H9 (cell line): ENCODE measurements at regions not wholly inside any gene's neighbourhood (a gene's known extent, or its start where the extent isn't known, plus 50 kb on each side); places are given as distances from the start of the nearest gene placed in this dataset.
"Not testable (repeated sequence)": the region's sequence is repeated elsewhere in the genome, so short reads cannot be mapped to it uniquely, and the experiment has no call there.

Source experiments
- DNase-seq: peaks from one replicate; pipeline ENCODE4 v3.0.0-alpha.2; 2017
- H2AFZ ChIP-seq: one replicate; pipeline ENCODE4 v1.6.1; 2013; ENCODE audit warnings: mild to moderate bottlenecking, low read length, control low read depth, moderate library complexity
- H2AK5ac ChIP-seq: 2 replicates; pipeline ENCODE4 v1.6.1; 2013; ENCODE audit warnings: low read length, control low read depth, mixed read lengths; ENCODE audit not compliant: insufficient read length
- H2BK120ac ChIP-seq: one replicate; pipeline ENCODE4 v1.6.1; 2013; ENCODE audit warnings: low read depth, mild to moderate bottlenecking, low read length, control low read depth, inconsistent platforms; ENCODE audit not compliant: poor library complexity, severe bottlenecking
- H2BK12ac ChIP-seq: 2 replicates; pipeline ENCODE4 v1.6.1; 2013; ENCODE audit warnings: low read length, control low read depth, mixed read lengths, low read depth; ENCODE audit not compliant: insufficient read length
- H2BK15ac ChIP-seq: 2 replicates; pipeline ENCODE4 v1.6.1; 2013; ENCODE audit warnings: low read depth, low read length, control low read depth
- H2BK20ac ChIP-seq: one replicate; pipeline ENCODE4 v1.6.1; 2013; ENCODE audit warnings: low read depth, mild to moderate bottlenecking, low read length, control low read depth, inconsistent platforms; ENCODE audit not compliant: poor library complexity, severe bottlenecking
- H2BK5ac ChIP-seq: 2 replicates; pipeline ENCODE4 v1.6.1; 2013; ENCODE audit warnings: low read length, control low read depth, mixed read lengths; ENCODE audit not compliant: insufficient read length
- H3K14ac ChIP-seq: 2 replicates; pipeline ENCODE4 v1.6.1; 2013; ENCODE audit warnings: low read length, control low read depth; ENCODE audit not compliant: insufficient read depth
- H3K18ac ChIP-seq: 2 replicates; pipeline ENCODE4 v1.6.1; 2013; ENCODE audit warnings: low read depth, mild to moderate bottlenecking, mixed read lengths, low read length, control low read depth; ENCODE audit not compliant: insufficient read length
- H3K23ac ChIP-seq: 2 replicates; pipeline ENCODE4 v1.6.1; 2013; ENCODE audit warnings: low read length, control low read depth, mixed read lengths, low read depth; ENCODE audit not compliant: insufficient read length
- H3K23me2 ChIP-seq: 2 replicates; pipeline ENCODE4 v1.6.1; 2013; ENCODE audit warnings: low read depth, mild to moderate bottlenecking, mixed read lengths, low read length, control low read depth; ENCODE audit not compliant: insufficient read length, poor library complexity, severe bottlenecking
- H3K27ac ChIP-seq: 2 replicates; pipeline ENCODE4 v1.5.1; 2013; ENCODE audit warnings: low read length, control low read depth, mixed read lengths, low read depth; ENCODE audit not compliant: insufficient read length
- H3K27me3 ChIP-seq: 2 replicates; pipeline ENCODE4 v1.6.1; 2013; ENCODE audit warnings: low read length, control low read depth, inconsistent platforms; ENCODE audit not compliant: insufficient read depth
- H3K4ac ChIP-seq: 2 replicates; pipeline ENCODE4 v1.6.1; 2013; ENCODE audit warnings: low read depth, mild to moderate bottlenecking, control low read depth, inconsistent platforms, low read length, moderate library complexity
- H3K4me1 ChIP-seq: 2 replicates; pipeline ENCODE4 v1.6.1; 2013; ENCODE audit warnings: low read length, control low read depth, inconsistent platforms; ENCODE audit not compliant: insufficient read depth
- H3K4me2 ChIP-seq: 2 replicates; pipeline ENCODE4 v1.6.1; 2013; ENCODE audit warnings: low read length, control low read depth, mixed read lengths; ENCODE audit not compliant: insufficient read length, insufficient read depth
- H3K56ac ChIP-seq: 2 replicates; pipeline ENCODE4 v1.6.1; 2013; ENCODE audit warnings: low read depth, mild to moderate bottlenecking, mixed read lengths, low read length, control low read depth; ENCODE audit not compliant: insufficient read length
- H3K79me1 ChIP-seq: 2 replicates; pipeline ENCODE4 v1.6.1; 2013; ENCODE audit warnings: low read depth, mild to moderate bottlenecking, moderate library complexity, low read length, control low read depth, inconsistent platforms; ENCODE audit not compliant: insufficient read depth, poor library complexity, severe bottlenecking
- H3K79me2 ChIP-seq: 2 replicates; pipeline ENCODE4 v1.6.1; 2013; ENCODE audit warnings: low read length, control low read depth, inconsistent platforms; ENCODE audit not compliant: insufficient read depth
- H3K9ac ChIP-seq: 2 replicates; pipeline ENCODE4 v1.6.1; 2013; ENCODE audit warnings: low read length, control low read depth, mixed read lengths; ENCODE audit not compliant: insufficient read length; ENCODE audit errors: extremely low read depth
- H3K9me3 ChIP-seq: one replicate; pipeline ENCODE4 v1.6.1; 2013; ENCODE audit warnings: low read depth, low read length, inconsistent platforms; ENCODE audit not compliant: control insufficient read depth
- H3T11ph ChIP-seq: one replicate; pipeline ENCODE4 v1.6.1; 2013; ENCODE audit warnings: mild to moderate bottlenecking, low read length, control low read depth, inconsistent platforms
- H4K20me1 ChIP-seq: one replicate; pipeline ENCODE4 v1.6.1; 2013; ENCODE audit not compliant: control insufficient read depth, insufficient read length, insufficient read depth
- H4K5ac ChIP-seq: 2 replicates; pipeline ENCODE4 v1.6.1; 2013; ENCODE audit warnings: low read depth, mild to moderate bottlenecking, mixed read lengths, low read length, control low read depth; ENCODE audit not compliant: insufficient read length
- H4K8ac ChIP-seq: replicated peaks from 2 replicates; pipeline ENCODE4 v1.6.1; 2013; ENCODE audit warnings: low read length, control low read depth, mixed read lengths, low read depth; ENCODE audit not compliant: insufficient read length
- H4K91ac ChIP-seq: 2 replicates; pipeline ENCODE4 v1.6.1; 2013; ENCODE audit warnings: low read depth, mild to moderate bottlenecking, moderate library complexity, mixed read lengths, low read length, control low read depth; ENCODE audit not compliant: insufficient read length
- H3K27ac Mint-ChIP-seq, 3 experiments: 2 replicates in 2 of 3; 3 replicates in 1 of 3; pipeline ENCODE4 v1.8.0; 2020 to 2021; ENCODE audit warnings: mixed read lengths in 3 of 3, mild to moderate bottlenecking in 1 of 3, moderate library complexity in 1 of 3
- H3K27me3 Mint-ChIP-seq: 2 replicates; pipeline ENCODE4 v1.8.0; 2021; ENCODE audit warnings: low read depth, mild to moderate bottlenecking, moderate library complexity, mixed read lengths
- H3K36me3 Mint-ChIP-seq, 3 experiments: 2 replicates in 2 of 3; 3 replicates in 1 of 3; pipeline ENCODE4 v1.8.0; 2020 to 2021; ENCODE audit warnings: low read depth in 3 of 3, mixed read lengths in 3 of 3; ENCODE audit not compliant: insufficient read depth in 1 of 3
- H3K4me1 Mint-ChIP-seq, 2 experiments: 2 replicates each; pipeline ENCODE4 v1.8.0; 2020; ENCODE audit warnings: mixed read lengths in 2 of 2
- H3K4me3 Mint-ChIP-seq, 2 experiments: 2 replicates in 1 of 2; 3 replicates in 1 of 2; pipeline ENCODE4 v1.8.0; 2020 to 2021; ENCODE audit warnings: mild to moderate bottlenecking in 2 of 2, mixed read lengths in 2 of 2, moderate library complexity in 1 of 2
- H3K9me3 Mint-ChIP-seq, 2 experiments: 2 replicates in 1 of 2; 3 replicates in 1 of 2; pipeline ENCODE4 v1.8.0; 2020; ENCODE audit warnings: mild to moderate bottlenecking in 2 of 2, mixed read lengths in 2 of 2, moderate library complexity in 1 of 2
- WGBS: extraction: QIAGEN DNeasy Blood & Tissue Kit; methylation state at CpG from one replicate; pipeline ENCODE4 v1.1.7; 2013; ENCODE audit warnings: missing lambda C conversion rate, low lambda C conversion rate, mixed read lengths; ENCODE audit not compliant: insufficient read length; ENCODE audit errors: extremely low coverage; 5-methylcytosine and 5-hydroxymethylcytosine counted together
- TF ChIP-seq, protein P1 (sequence below): fragments of 200-600 bp; sonication (generic); conservative IDR thresholded peaks from 3 replicates; pipeline ENCODE4 v1.8.0; 2021; ENCODE audit warnings: antibody characterized with exemption, mild to moderate bottlenecking

DNA sequence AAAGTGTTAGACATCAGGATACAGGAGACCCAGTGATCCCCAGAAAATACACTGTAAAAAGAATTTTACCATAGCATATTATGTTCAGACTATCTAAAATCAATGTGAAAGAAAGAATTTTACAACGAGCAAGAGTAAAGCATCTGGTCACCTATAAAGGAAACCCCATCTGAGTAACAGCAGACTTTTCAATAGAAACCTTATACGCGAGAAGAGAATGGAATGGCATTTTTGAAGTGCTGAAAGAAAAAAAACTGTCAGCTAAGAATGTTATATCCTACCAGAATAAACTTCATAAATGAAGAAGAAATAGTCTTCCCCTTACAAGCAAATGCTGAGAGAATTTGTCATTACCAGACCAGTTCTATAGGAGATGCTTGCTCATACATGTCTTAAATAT is 532.1 kb upstream of the NR5A2 start:
- no peak overlapping the region for H3K56ac ChIP-seq
- Mint-ChIP-seq H3K4me3 (no peak overlapping the region), H3K9me3 (peaks cover 17 to 18% of the 10 kb centered on the region in 2 experiments), H3K36me3 (peaks cover 0 to 15% (median 8%) of the 10 kb centered on the region in 3 experiments; a peak in 6 of 7 replicates), H3K27ac (no peak overlapping the region), H3K4me1 (peaks cover 14% of the 10 kb centered on the region in 2 experiments), H3K27me3 (no peaks in the 10 kb centered on the region)
- H3K4me2 ChIP-seq, result no peak overlapping the region
- no peak overlapping the region for H3K14ac ChIP-seq
- no peak overlapping the region for H2BK20ac ChIP-seq
- H2AFZ ChIP-seq, result no peak overlapping the region
- no peaks in the 10 kb centered on the region for H3K4me1 ChIP-seq
- no peak overlapping the region for H2AK5ac ChIP-seq
- no peak overlapping the region for H2BK12ac ChIP-seq
- H3K9ac ChIP-seq, result no peak overlapping the region
- H4K8ac ChIP-seq, result no peak overlapping the region
- no peak for DNase-seq
- H3K27ac ChIP-seq, result no peak overlapping the region
- H4K91ac ChIP-seq, result no peak overlapping the region
- H3K79me1 ChIP-seq, result no peaks in the 10 kb centered on the region
- no peak overlapping the region for H2BK120ac ChIP-seq
- no peak overlapping the region for H2BK5ac ChIP-seq
- no peak overlapping the region for H3K18ac ChIP-seq
- no peak overlapping the region for H3T11ph ChIP-seq
- H3K27me3 ChIP-seq, result no peaks in the 10 kb centered on the region
- H2BK15ac ChIP-seq, result no peak overlapping the region
- no peak overlapping the region for H3K23ac ChIP-seq
- H4K5ac ChIP-seq, result no peak overlapping the region
- H3K4ac ChIP-seq, result no peak overlapping the region
- no peaks in the 10 kb centered on the region for H4K20me1 ChIP-seq
- no peaks in the 10 kb centered on the region for H3K9me3 ChIP-seq
- TF ChIP-seq, protein P1, sequence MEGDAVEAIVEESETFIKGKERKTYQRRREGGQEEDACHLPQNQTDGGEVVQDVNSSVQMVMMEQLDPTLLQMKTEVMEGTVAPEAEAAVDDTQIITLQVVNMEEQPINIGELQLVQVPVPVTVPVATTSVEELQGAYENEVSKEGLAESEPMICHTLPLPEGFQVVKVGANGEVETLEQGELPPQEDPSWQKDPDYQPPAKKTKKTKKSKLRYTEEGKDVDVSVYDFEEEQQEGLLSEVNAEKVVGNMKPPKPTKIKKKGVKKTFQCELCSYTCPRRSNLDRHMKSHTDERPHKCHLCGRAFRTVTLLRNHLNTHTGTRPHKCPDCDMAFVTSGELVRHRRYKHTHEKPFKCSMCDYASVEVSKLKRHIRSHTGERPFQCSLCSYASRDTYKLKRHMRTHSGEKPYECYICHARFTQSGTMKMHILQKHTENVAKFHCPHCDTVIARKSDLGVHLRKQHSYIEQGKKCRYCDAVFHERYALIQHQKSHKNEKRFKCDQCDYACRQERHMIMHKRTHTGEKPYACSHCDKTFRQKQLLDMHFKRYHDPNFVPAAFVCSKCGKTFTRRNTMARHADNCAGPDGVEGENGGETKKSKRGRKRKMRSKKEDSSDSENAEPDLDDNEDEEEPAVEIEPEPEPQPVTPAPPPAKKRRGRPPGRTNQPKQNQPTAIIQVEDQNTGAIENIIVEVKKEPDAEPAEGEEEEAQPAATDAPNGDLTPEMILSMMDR, result no peak
- WGBS, result no CpG with 5 or more reads among the region's 3 CpGs
- no peaks in the 10 kb centered on the region for H3K23me2 ChIP-seq
- no peaks in the 10 kb centered on the region for H3K79me2 ChIP-seq

DNA sequence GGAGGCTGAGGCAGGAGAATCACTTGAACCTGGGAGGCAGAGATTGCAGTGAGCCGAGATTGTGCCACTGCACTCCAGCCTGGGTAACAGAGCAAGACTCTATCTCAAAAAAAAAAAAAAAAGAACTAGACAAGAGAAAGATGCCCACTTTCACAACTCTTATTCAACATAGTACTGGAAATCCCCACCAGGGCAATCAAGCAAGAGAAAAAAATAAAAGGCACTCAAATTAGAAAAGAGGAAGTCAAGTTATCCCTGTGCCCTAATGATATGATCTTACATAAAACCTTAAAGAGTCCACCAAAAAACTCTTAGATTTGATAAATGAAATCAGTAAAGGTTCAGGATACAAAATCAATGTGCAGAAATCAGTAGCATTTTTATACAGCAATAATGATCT is 528.7 kb upstream of the NR5A2 start:
- H2BK15ac ChIP-seq, H3K23ac ChIP-seq, H3K4me1 Mint-ChIP-seq, H2BK120ac ChIP-seq, H3K27me3 Mint-ChIP-seq, H3K27ac ChIP-seq, H2AK5ac ChIP-seq, H3K14ac ChIP-seq, H3K27ac Mint-ChIP-seq, H3K4me3 Mint-ChIP-seq, H3K9ac ChIP-seq, DNase-seq, H3T11ph ChIP-seq, H3K79me2 ChIP-seq, H2BK12ac ChIP-seq, H2AFZ ChIP-seq, H3K56ac ChIP-seq, H4K8ac ChIP-seq, H4K20me1 ChIP-seq, H4K5ac ChIP-seq, H3K79me1 ChIP-seq, H3K18ac ChIP-seq, H3K23me2 ChIP-seq, H3K4ac ChIP-seq, H3K9me3 ChIP-seq, H2BK20ac ChIP-seq, H3K27me3 ChIP-seq, H3K4me1 ChIP-seq, H4K91ac ChIP-seq, H2BK5ac ChIP-seq, H3K4me2 ChIP-seq: not testable (repeated sequence)
- no CpG with 5 or more reads among the region's 1 CpG for WGBS
- H3K9me3 Mint-ChIP-seq, result peaks cover 14 to 15% of the 10 kb centered on the region in 2 experiments
- peaks cover 0 to 13% (median 5%) of the 10 kb centered on the region in 3 experiments; a peak in 6 of 7 replicates for H3K36me3 Mint-ChIP-seq
